ENCODE measurements at regions not wholly inside any gene's neighbourhood (a gene's known extent, or its start where the extent isn't known, plus 50 kb on each side); places are given as distances from the start of the nearest gene placed in this dataset.

DNA sequence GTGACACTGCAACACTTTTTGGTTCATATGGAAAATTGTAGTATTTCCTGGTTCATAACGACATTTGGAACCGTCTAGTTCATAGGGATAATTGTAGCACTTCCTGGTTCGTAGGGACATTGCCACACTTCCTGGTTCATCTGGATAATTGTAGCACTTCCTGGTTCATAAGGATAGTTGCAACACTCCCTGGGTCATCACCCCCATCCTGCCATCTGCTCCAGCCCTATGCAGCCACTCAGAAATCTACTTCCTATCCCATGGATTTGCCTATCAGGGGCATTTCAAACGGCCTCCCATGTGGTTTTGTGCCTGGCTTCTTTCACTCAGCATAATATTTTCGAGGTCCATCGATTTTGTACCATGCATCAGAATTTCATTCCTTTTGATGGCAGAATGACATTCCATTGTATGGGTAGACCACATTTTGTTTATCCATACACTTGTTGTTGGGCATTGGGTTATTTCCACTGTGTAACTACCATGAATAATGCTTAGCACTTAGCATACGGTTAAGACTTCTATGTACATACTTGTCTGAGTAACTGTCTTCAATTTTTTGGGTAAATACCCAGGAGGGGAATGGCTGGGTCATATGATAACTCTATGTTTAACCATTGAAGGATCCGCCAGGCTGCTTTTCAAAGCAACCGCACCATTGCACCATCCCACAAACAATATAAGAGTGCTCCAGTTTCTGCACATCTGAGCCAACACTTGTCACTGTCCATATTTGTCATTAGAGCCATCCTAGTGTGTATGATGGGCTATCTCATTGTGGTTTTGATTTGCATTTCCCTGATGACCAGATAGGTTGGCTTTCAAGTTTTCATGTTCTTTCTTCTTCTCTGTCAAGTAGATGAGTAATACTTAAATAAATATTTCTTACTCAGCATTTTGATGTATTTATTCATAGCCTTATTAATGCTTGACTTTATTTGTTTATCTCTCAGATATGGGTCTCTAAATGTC, 58.3 kb upstream of the CD99 start:
- TF ChIP-seq, protein P1, sequence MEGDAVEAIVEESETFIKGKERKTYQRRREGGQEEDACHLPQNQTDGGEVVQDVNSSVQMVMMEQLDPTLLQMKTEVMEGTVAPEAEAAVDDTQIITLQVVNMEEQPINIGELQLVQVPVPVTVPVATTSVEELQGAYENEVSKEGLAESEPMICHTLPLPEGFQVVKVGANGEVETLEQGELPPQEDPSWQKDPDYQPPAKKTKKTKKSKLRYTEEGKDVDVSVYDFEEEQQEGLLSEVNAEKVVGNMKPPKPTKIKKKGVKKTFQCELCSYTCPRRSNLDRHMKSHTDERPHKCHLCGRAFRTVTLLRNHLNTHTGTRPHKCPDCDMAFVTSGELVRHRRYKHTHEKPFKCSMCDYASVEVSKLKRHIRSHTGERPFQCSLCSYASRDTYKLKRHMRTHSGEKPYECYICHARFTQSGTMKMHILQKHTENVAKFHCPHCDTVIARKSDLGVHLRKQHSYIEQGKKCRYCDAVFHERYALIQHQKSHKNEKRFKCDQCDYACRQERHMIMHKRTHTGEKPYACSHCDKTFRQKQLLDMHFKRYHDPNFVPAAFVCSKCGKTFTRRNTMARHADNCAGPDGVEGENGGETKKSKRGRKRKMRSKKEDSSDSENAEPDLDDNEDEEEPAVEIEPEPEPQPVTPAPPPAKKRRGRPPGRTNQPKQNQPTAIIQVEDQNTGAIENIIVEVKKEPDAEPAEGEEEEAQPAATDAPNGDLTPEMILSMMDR (IDR thresholded peaks at IDR 0.05) = no peak
- no peak for TF ChIP-seq EZH2 (IDR thresholded peaks at IDR 0.05; ENCODE audit: borderline replicate concordance, insufficient read depth, low read depth, low read length, poor library complexity, severe bottlenecking)
